Right hindlimb (tissue), 1 donor: ENCODE measurements at regions not wholly inside any gene's neighbourhood (a gene's known extent, or its start where the extent isn't known, plus 50 kb on each side); places are given as distances from the start of the nearest gene placed in this dataset.
"Not testable (repeated sequence)": the region's sequence is repeated elsewhere in the genome, so short reads cannot be mapped to it uniquely, and the experiment has no call there.

Source experiments
- DNase-seq: peaks from one replicate; pipeline ENCODE4 v3.0.0-alpha.2; 2018

DNA sequence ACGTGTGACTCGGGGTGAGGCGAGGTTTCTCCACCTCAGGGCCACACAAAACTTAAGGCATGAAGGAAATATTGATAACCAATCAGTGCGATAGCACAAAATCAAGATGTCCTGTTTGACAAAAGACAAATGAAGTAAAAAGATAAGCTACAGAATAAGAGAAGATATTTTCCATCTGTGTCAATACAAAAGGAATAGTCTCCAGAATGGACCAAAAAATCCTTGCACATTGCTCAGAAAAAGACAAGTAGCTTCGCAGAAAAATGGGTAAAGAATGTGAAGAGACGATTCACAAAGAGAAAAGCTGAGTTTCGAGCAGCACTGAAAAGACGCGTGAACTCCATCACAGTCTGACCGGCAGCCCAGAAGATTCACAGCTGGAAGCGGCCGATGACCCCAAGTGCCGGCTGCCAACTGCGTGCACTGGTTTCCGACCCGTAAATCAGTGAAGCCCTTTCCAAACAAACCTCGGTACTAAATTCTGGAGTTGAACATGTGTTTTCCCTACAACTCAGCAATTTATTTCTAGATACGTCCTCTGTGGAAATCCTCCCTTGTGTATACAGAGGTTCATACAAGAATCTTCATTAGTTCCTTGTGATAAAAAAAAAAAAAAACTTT lies 308.4 kb downstream of the BRD1 start:
- no peak for DNase-seq

DNA sequence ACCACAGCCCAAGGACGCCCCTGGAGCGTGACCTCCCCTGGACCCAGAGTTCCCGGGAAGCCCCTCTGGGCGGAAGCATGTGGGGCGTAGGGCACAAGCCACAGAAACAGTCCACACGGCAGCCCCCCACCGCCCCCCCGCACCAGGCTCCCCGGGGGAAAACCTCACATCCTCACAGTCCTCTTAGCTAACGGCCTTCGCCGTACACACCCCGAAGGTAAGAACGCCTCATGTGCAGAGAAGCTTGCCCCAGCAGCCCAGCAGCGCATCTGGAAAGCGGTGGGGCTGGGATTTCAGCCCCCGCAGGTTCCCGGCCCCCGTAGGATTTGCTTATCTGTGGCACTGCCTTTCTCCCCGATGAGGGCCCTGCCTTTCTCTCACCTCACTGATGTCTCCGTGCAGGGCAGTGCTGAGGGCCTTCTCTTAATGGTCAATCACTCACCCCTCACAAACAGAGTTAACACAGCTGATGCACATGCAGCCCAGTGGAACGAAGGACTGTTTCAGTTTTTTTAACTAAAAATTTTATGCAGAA lies 309.2 kb downstream of the BRD1 start:
- DNase-seq, result no peak

- DNase-seq, result no peak
These were observed 309.9 kb downstream of the BRD1 start for GRCh38 chr22:49517667-49518185.

GRCh38 chr22:49517211-49517610 lies 310.5 kb downstream of the BRD1 start:
- no peak for DNase-seq

DNA sequence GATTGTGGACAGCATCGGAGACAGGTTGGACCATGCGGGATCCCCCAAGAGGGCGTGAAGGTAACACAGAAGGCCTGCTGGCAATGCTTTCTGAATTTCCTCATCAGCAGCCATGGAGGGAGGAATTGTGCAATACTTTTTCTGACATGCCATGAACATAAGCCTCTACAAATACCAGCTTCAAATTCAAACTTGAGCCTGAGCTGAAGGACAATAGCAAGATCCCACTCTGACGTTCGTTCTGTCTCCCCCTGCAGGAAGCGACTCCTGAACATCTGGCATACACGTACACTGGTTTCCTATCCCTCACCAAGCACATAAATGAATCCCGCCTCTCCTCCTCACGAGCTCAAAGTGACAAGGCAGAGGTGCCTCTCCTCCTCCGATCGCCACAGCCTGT lies 312.2 kb downstream of the BRD1 start:
- no peak for DNase-seq

- DNase-seq, result no peak
These were observed 313.0 kb downstream of the BRD1 start for GRCh38 chr22:49514641-49515040.

- no peak for DNase-seq
These were observed 313.5 kb downstream of the BRD1 start for GRCh38 chr22:49514211-49514610.

- no peak for DNase-seq
These were observed 314.3 kb downstream of the BRD1 start for GRCh38 chr22:49513358-49513851.

- no peak for DNase-seq
These were observed 315.0 kb downstream of the BRD1 start for GRCh38 chr22:49512487-49513165.

DNA sequence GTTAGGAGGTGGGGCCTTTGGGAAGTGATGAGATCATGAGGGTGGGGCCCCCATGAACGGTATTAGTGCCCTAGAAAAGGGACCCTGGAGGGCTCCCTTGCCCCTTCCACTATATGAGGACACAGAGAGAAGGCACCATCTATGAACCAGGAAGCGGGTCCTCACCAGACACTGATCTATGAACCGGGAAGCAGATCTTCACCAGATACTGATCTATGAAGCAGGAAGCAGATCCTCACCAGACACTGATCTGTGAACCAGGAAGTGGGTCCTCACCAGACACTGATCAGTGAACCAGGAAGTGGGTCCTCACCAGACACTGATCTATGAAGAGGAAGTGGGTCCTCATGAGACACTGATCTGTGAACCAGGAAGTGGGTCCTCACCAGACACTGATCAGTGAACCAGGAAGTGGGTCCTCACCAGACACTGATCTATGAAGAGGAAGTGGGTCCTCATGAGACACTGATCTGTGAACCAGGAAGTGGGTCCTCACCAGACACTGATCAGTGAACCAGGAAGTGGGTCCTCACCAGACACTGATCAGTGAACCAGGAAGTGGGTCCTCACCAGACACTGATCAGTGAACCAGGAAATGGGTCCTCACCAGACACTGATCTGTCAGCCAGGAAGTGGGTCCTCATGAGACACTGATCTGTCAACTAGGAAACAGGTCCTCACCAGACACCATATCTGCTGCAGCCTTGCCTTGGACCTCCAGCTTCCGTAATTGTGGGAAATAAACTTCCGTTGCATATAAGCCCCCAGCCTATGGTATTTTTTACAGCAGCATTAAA lies 316.1 kb downstream of the BRD1 start:
- not testable (repeated sequence) for DNase-seq

GRCh38 chr22:49510718-49511117 lies 317.0 kb downstream of the BRD1 start:
- no peak for DNase-seq

DNA sequence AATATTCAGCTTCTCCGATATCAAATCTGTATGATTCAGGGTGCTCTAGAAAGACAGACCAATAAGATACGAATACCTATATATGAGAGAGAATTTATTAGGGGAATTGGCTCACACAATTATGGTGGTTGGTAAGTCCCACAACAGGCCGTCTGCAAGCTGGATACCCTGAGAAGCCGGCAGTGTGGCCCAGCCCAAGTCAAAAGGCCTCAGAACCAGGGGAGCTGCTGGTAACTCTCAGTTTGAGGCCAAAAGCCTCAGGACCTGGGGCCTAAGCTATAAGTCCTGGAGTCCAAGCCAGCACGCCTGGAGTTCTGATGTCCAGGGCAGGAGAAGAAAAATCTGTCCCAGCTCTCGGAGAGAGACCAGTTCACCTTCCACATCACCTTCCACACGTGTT lies 318.7 kb downstream of the BRD1 start:
- DNase-seq, result no peak

DNA sequence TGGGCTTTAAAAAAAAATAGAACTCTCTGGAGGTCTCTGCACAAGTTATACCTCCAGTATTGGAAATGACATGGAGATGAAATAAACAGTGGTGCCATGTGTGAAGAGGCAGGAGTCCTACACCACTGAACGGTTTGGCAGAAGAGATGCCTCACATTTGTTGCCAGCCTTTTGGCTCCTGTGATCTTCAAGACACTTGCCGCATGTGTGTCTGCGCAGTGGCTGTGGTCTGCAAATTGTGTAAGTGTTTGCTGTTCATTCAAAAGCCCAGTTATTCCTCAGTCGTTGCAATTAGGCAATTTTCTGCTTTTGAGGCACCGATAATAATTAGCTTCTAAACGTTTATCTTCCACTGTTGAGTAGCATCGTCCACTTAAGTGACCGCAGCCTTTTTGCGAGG lies 319.1 kb downstream of the BRD1 start:
- no peak for DNase-seq

DNA sequence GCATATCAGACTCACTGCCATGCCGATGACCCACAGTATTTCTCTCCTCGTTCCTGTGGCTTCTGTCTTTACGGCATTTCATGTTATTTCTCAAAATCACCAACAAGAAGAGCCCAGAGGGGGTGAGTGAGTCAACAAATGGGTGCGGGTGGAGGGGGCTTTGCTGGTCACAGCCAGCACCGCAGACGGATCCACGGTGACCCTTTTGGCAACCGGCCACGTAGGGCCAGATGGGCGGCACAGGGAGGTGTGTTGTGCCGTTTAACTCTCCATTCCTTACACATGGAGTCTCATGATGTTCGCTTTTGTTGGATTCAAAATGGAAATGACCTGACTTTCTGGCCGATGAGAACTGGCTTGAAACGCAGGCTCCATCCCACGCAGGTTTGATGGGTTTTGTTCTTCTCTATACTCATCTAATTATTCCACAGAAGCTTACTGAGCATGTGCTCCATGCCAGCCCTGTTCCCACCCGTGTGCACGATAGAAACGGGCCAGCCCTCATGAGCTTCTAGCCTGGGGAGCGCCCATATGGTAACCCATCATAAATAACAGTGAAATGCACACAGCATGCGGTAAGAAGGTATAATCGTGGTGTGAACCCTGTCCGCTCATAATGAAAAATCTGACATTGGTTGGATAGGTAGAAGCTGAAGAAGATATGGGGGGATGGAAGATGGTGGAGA lies 319.9 kb downstream of the BRD1 start:
- no peak for DNase-seq

DNA sequence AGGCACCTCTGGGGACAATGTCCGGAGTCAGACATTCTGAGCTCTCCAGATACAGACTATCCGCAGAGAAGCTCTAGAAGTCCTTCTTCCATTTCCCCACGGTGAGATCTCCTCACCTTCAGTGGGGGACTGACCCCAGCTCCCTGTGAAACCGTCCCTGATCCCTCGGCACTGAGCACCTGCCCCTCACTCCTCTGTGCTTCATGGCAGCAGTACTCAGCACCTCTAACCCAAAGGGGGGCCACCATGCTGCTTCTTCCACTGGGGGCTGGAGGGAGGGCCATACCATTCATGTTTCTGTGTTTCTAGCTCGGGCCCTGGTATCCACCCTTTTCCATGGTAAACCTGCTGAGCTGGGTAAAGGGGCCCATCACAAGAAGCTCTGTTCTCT lies 321.7 kb downstream of the BRD1 start:
- no peak for DNase-seq

- no peak for DNase-seq
These were observed 322.2 kb downstream of the BRD1 start for GRCh38 chr22:49505337-49506009.

DNA sequence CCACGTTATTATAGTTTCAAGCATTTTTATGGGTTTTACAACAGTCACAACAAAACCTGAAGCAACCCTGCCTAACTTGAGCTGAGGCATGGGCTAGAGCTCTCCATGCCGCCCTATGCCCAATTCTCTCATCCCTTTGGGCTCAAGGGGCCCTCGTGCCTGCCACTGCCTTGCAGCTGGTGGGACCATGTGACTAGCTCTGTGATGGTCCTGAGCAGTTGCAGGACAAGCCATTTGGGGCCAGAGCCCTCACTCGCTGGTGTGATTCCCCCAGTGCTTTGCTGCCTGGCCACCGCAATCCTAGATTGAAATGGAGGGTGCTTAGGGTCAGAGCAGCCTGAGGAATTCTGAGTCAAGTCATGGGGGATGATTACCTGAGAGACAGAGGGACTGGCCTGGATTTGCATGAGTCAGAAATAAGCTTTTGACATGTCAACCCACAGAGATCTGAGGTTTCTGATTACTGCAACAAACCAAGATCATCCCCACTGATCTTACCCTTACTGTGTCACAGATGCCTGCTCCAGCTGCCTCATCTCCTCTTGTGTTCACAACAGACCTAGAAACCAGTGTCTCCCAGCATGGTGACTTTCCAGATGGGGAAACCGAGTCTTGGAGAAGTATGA lies 323.7 kb downstream of the BRD1 start:
- DNase-seq, result no peak

DNA sequence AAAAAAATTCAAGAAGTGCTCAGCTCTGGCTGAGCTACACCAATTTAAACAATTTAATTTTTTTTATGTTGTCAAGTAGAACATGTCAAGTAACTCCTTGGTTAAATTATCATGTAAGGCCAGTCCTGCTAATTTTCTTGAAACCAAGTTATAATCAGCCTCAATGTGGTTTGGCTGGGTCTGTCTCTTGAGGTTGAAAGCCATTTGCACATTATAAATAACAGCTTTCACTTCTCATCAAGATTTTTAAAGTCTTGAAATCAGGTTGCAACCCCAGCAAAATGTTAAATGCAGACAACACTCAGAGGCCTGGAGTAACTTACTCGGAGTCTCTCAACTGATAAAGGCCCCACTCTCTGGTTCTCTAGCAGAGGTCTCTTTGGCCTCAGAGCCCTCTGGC lies 324.4 kb downstream of the BRD1 start:
- DNase-seq, result no peak

GRCh38 chr22:49502126-49502826 lies 325.4 kb downstream of the BRD1 start:
- no peak for DNase-seq

DNA sequence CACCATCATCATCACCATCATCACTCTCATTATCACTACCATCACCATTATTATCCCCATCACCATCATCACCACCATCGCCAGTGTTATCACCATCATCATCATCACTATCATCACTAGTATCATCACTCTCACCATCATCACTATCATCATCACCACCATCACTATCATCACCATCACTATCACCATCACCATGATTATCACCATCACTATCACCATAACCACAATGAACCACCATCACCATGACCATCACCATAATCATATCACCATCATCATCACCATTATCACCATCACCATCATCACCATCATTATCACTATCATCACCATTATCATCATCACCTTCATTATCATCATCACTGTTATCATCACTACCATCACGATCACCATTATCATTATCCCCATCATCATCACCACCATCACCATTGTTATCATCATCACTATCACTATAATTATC lies 326.7 kb downstream of the BRD1 start:
- no peak for DNase-seq

GRCh38 chr22:49500076-49500460 lies 327.6 kb downstream of the BRD1 start:
- DNase-seq, result no peak
